ENCODE measurements at regions not wholly inside any gene's neighbourhood (a gene's known extent, or its start where the extent isn't known, plus 50 kb on each side); places are given as distances from the start of the nearest gene placed in this dataset.

DNA sequence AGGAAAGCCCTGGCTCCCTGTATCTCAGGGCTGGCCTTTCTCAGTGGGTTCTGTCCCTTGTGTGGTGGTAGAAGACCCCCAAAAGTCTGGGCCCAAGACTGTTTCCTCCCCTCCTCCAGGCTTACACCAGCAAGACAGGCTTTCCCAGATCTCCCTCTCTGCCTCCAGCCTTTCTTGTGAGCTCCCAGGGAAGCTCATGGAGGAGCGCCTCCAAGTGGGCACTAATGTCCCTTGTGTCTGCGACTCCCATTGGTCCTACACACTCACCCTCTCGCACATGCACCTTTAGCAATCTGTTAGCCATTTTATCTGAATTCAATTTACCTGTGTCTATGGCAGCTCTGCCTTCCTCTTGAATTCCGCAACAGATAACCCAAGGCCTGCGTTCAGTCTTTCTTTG is 251.1 kb upstream of the CAND1 start:
- Histone ChIP-seq H3K4me3 (ENCODE audit: low read depth in 1 of 5, low read length in 5 of 5) (no peak overlapping the region), H3K4me1 (ENCODE audit: control insufficient read depth in 5 of 5, insufficient read depth in 5 of 5, low read length in 5 of 5) (no peaks in the 10 kb centered on the region), H3K9ac (ENCODE audit: low read length in 5 of 5) (no peak overlapping the region), H3K36me3 (ENCODE audit: control insufficient read depth in 5 of 5, insufficient read depth in 5 of 5, low read length in 5 of 5) (no peaks in the 10 kb centered on the region), H3K9me3 (ENCODE audit: control insufficient read depth in 5 of 5, low read length in 5 of 5) (no peaks in the 10 kb centered on the region), H3K27ac (ENCODE audit: low read depth, low read length) (no peak overlapping the region), H3K27me3 (ENCODE audit: control insufficient read depth in 5 of 5, insufficient read depth in 4 of 5, low read length in 5 of 5) (no peaks in the 10 kb centered on the region)

DNA sequence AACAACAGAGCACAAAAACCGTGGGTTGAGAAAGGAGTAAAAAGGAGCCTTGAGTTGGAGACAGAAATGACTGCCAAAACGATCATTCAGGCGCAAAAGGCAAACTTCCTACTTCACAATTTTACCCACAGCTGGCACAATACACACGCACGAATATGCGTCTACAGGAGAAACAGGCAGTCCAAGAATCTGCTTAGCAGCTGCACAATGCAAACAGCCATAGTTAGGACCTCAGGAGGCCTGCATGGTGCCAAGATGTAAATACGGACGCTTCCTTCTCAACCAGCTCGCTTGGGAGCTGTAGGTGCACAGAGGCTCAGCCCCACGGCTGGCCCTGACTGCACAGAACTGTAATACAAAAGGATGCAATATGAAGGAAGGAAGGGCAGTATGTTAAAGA is 250.1 kb upstream of the CAND1 start:
- Histone ChIP-seq H3K4me1 (ENCODE audit: control insufficient read depth in 5 of 5, insufficient read depth in 5 of 5, low read length in 5 of 5) (no peaks in the 10 kb centered on the region), H3K36me3 (ENCODE audit: control insufficient read depth in 5 of 5, insufficient read depth in 5 of 5, low read length in 5 of 5) (no peaks in the 10 kb centered on the region), H3K4me3 (ENCODE audit: low read depth in 1 of 5, low read length in 5 of 5) (no peak overlapping the region), H3K9me3 (ENCODE audit: control insufficient read depth in 5 of 5, low read length in 5 of 5) (no peaks in the 10 kb centered on the region), H3K9ac (ENCODE audit: low read length in 5 of 5) (no peak overlapping the region), H3K27me3 (ENCODE audit: control insufficient read depth in 5 of 5, insufficient read depth in 4 of 5, low read length in 5 of 5) (no peaks in the 10 kb centered on the region), H3K27ac (ENCODE audit: low read depth, low read length) (no peak overlapping the region)

GRCh38 chr12:67025543-67026114 is 243.5 kb upstream of the CAND1 start:
- Histone ChIP-seq H3K27me3 (ENCODE audit: control insufficient read depth in 5 of 5, insufficient read depth in 4 of 5, low read length in 5 of 5) (peaks cover 0 to 7% (median 0%) of the 10 kb centered on the region in 5 donors), H3K9ac (ENCODE audit: low read length in 5 of 5) (no peak overlapping the region), H3K9me3 (ENCODE audit: control insufficient read depth in 5 of 5, low read length in 5 of 5) (no peaks in the 10 kb centered on the region), H3K4me1 (ENCODE audit: control insufficient read depth in 5 of 5, insufficient read depth in 5 of 5, low read length in 5 of 5) (no peaks in the 10 kb centered on the region), H3K36me3 (ENCODE audit: control insufficient read depth in 5 of 5, insufficient read depth in 5 of 5, low read length in 5 of 5) (no peaks in the 10 kb centered on the region), H3K4me3 (ENCODE audit: low read depth in 1 of 5, low read length in 5 of 5) (no peak overlapping the region), H3K27ac (ENCODE audit: low read depth, low read length) (no peak overlapping the region)

DNA sequence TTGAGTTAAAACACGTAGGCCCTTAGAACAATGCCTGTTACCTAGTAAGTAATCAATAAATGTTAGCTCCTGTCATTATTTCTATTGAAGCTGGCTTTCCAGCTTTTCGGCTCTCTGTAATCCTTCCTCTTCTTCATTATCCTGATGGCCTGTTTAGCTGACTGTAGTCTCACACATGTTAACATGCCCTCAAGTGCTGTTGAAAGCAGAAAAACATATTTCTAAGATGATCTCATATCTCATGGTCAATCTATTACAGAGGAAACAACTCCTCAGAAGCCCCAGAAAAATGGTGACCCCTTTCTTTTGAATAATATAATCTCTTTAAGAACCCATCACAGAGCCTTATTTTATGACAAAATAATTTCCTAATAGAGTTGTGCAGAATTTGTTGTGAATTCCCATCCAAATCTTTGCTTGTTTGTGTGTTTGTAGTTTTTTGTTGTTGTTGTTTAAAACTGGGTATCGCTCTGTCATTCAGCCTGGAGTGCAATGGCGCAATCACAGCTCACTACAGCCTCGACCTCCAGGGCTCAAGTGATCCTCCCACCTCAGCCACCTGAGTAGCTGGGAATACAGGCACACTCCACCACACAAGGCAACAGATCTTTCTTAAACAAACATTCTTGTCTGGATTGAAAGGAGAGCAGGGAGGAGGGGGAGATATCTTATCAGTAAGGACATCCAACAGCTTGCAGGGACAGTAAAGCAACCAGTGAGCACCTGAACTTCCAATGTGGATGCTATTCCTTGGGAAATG is 242.5 kb upstream of the CAND1 start:
- Histone ChIP-seq H3K4me3 (ENCODE audit: low read depth in 1 of 5, low read length in 5 of 5) (no peak overlapping the region), H3K27ac (ENCODE audit: low read depth, low read length) (no peak overlapping the region), H3K9ac (ENCODE audit: low read length in 5 of 5) (no peak overlapping the region), H3K36me3 (ENCODE audit: control insufficient read depth in 5 of 5, insufficient read depth in 5 of 5, low read length in 5 of 5) (no peaks in the 10 kb centered on the region), H3K27me3 (ENCODE audit: control insufficient read depth in 5 of 5, insufficient read depth in 4 of 5, low read length in 5 of 5) (peaks cover 0 to 7% (median 0%) of the 10 kb centered on the region in 5 donors), H3K9me3 (ENCODE audit: control insufficient read depth in 5 of 5, low read length in 5 of 5) (no peaks in the 10 kb centered on the region), H3K4me1 (ENCODE audit: control insufficient read depth in 5 of 5, insufficient read depth in 5 of 5, low read length in 5 of 5) (no peaks in the 10 kb centered on the region)

GRCh38 chr12:67028529-67028928 is 240.6 kb upstream of the CAND1 start:
- H3K27me3 ChIP-seq (ENCODE audit: control insufficient read depth in 5 of 5, insufficient read depth in 4 of 5, low read length in 5 of 5) = peaks cover 0 to 7% (median 0%) of the 10 kb centered on the region in 5 donors
- H3K27ac ChIP-seq (ENCODE audit: low read depth, low read length) = no peak overlapping the region
- H3K36me3 ChIP-seq (ENCODE audit: control insufficient read depth in 5 of 5, insufficient read depth in 5 of 5, low read length in 5 of 5) = no peaks in the 10 kb centered on the region
- no peaks in the 10 kb centered on the region for H3K9me3 ChIP-seq (ENCODE audit: control insufficient read depth in 5 of 5, low read length in 5 of 5)
- no peaks in the 10 kb centered on the region for H3K4me1 ChIP-seq (ENCODE audit: control insufficient read depth in 5 of 5, insufficient read depth in 5 of 5, low read length in 5 of 5)
- no peak overlapping the region for H3K4me3 ChIP-seq (ENCODE audit: low read depth in 1 of 5, low read length in 5 of 5)
- no peak overlapping the region for H3K9ac ChIP-seq (ENCODE audit: low read length in 5 of 5)

DNA sequence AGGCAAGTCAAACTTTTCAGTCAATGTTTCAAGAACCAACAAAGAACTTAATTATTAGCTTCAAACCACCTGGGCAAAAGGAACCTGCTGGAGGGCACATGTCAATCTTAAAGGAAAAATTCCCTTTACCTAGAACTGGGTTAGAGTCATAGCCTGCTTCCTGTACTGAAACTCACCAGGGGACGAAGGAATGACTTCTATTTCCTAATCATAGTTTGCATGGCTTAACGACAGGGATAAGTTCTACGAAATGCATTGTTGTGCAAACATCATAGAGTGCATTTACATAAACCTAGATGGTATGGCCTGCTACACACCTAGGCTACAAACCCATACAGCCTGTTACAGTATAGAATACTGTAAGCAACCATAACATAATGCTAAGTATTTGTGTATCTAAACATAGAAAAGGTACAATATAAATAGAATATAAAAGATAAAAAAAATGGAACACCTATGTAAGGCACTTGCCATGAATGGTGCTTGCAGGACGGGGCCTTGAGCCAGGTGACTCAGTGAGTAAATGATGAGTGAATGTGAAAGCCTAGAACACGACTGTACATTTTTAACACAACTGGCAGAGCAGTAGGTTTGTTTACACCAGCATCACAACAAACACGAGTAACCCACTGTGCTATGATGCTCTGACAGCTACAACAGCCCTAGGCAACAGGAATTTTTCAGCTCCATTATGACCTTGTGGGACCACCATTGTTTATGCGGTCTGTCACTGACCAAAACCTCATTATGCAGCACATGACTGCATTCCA is 234.9 kb upstream of the CAND1 start:
- Histone ChIP-seq H3K4me1 (ENCODE audit: control insufficient read depth in 5 of 5, insufficient read depth in 5 of 5, low read length in 5 of 5) (no peaks in the 10 kb centered on the region), H3K9ac (ENCODE audit: low read length in 5 of 5) (no peak overlapping the region), H3K4me3 (ENCODE audit: low read depth in 1 of 5, low read length in 5 of 5) (no peak overlapping the region)

DNA sequence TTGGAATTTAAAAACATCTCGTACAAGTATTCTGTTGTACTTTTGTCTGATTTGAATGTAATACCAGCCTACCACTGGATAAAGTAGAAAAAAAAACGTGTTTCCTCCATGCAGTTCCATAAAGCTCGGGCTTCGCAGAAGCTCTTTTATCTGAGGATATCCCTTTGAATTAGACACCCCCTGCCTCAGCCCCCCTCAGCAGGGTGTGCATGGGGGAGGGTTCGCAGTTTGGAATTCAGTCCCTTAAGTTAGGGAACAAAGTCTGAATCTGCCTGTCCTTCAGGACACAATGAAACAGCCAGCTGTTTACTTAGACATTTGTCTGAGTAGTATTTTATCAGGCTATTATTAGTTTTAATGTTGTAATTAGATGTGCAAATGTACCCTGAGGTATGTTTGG is 234.0 kb upstream of the CAND1 start:
- Histone ChIP-seq H3K4me1 (ENCODE audit: control insufficient read depth in 5 of 5, insufficient read depth in 5 of 5, low read length in 5 of 5) (no peaks in the 10 kb centered on the region), H3K27me3 (ENCODE audit: control insufficient read depth in 5 of 5, insufficient read depth in 4 of 5, low read length in 5 of 5) (no peaks in the 10 kb centered on the region), H3K9me3 (ENCODE audit: control insufficient read depth in 5 of 5, low read length in 5 of 5) (no peaks in the 10 kb centered on the region), H3K36me3 (ENCODE audit: control insufficient read depth in 5 of 5, insufficient read depth in 5 of 5, low read length in 5 of 5) (no peaks in the 10 kb centered on the region), H3K9ac (ENCODE audit: low read length in 5 of 5) (no peak overlapping the region), H3K4me3 (ENCODE audit: low read depth in 1 of 5, low read length in 5 of 5) (no peak overlapping the region), H3K27ac (ENCODE audit: low read depth, low read length) (no peak overlapping the region)

More for the DNA sequence above, 234.9 kb upstream of the CAND1 start:
- Histone ChIP-seq H3K27me3 (ENCODE audit: control insufficient read depth in 5 of 5, insufficient read depth in 4 of 5, low read length in 5 of 5) (no peaks in the 10 kb centered on the region), H3K27ac (ENCODE audit: low read depth, low read length) (no peak overlapping the region), H3K9me3 (ENCODE audit: control insufficient read depth in 5 of 5, low read length in 5 of 5) (no peaks in the 10 kb centered on the region), H3K36me3 (ENCODE audit: control insufficient read depth in 5 of 5, insufficient read depth in 5 of 5, low read length in 5 of 5) (no peaks in the 10 kb centered on the region)

DNA sequence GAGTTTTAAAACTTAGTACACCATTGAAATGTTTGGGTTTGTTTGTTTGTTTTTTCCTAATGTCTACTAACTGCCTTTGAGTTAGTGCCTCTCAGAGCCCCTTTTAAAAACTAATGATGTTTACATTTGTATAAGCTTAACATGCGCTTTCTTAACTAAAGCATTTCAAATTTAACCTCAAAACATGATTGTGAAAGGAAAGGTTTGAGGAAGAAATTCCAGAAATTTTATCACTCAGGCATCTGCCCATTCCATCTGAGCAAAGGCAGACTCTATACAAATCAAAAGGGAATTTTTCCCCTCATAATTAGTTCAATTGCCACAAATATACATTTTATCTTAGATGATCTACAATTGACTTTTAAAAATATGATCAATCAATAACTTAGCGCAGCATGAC is 230.7 kb upstream of the CAND1 start:
- H3K9ac ChIP-seq (ENCODE audit: low read length in 5 of 5) = no peak overlapping the region
- no peak overlapping the region for H3K4me3 ChIP-seq (ENCODE audit: low read depth in 1 of 5, low read length in 5 of 5)
- H3K36me3 ChIP-seq (ENCODE audit: control insufficient read depth in 5 of 5, insufficient read depth in 5 of 5, low read length in 5 of 5) = no peaks in the 10 kb centered on the region
- no peak overlapping the region for H3K27ac ChIP-seq (ENCODE audit: low read depth, low read length)
- no peaks in the 10 kb centered on the region for H3K4me1 ChIP-seq (ENCODE audit: control insufficient read depth in 5 of 5, insufficient read depth in 5 of 5, low read length in 5 of 5)
- H3K27me3 ChIP-seq (ENCODE audit: control insufficient read depth in 5 of 5, insufficient read depth in 4 of 5, low read length in 5 of 5) = no peaks in the 10 kb centered on the region
- no peaks in the 10 kb centered on the region for H3K9me3 ChIP-seq (ENCODE audit: control insufficient read depth in 5 of 5, low read length in 5 of 5)

DNA sequence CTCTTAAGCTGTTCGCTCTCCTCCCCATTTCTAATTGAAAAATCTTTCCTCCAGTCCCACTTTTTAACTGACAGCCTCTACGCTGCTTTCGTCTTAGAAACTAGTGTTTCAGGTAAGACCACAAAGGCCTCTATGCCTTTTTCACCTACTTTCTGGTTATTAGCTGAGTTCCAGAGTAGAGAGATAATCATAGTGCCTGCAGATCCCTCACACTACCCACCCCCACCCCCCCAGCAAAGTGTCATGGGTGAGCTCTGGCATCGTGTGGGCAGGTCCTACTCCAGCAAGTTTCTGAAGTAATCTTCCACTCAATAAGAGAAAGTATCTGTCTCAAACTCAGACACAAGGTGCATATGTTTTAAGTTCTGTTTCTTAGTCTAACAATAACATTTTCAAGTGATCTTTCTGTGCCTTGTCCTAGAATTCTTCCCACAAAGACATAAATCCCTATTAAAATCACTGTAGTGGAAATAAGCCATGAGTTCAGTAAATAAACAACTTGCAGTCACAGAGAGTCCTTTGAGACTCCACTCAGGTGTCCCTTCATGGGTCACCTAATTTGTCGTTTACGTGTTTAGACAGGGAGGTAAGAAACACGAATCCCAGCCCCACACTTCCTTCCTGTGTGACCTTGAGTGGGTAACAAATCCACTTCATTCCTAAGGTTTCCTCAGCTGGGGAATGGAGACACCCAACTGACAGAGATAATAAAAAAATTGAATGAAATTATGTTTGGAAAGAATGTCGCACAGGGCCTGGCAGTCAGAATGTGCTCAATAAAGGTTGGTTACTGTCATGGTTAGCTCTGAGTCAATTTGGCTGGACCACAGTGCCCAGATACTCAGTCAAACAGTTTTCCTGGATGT is 228.9 kb upstream of the CAND1 start:
- Histone ChIP-seq H3K27me3 (ENCODE audit: control insufficient read depth in 5 of 5, insufficient read depth in 4 of 5, low read length in 5 of 5) (no peaks in the 10 kb centered on the region), H3K4me3 (ENCODE audit: low read depth in 1 of 5, low read length in 5 of 5) (no peak overlapping the region), H3K36me3 (ENCODE audit: control insufficient read depth in 5 of 5, insufficient read depth in 5 of 5, low read length in 5 of 5) (no peaks in the 10 kb centered on the region), H3K9ac (ENCODE audit: low read length in 5 of 5) (no peak overlapping the region), H3K4me1 (ENCODE audit: control insufficient read depth in 5 of 5, insufficient read depth in 5 of 5, low read length in 5 of 5) (no peaks in the 10 kb centered on the region), H3K27ac (ENCODE audit: low read depth, low read length) (no peak overlapping the region), H3K9me3 (ENCODE audit: control insufficient read depth in 5 of 5, low read length in 5 of 5) (no peaks in the 10 kb centered on the region)

- no peaks in the 10 kb centered on the region for H3K36me3 ChIP-seq (ENCODE audit: control insufficient read depth in 5 of 5, insufficient read depth in 5 of 5, low read length in 5 of 5)
- no peak overlapping the region for H3K27ac ChIP-seq (ENCODE audit: low read depth, low read length)
Observed at GRCh38 chr12:67040861-67041137, 228.4 kb upstream of the CAND1 start.

More at GRCh38 chr12:67040861-67041137, 228.4 kb upstream of the CAND1 start:
- no peak overlapping the region for H3K9ac ChIP-seq (ENCODE audit: low read length in 5 of 5)
- no peaks in the 10 kb centered on the region for H3K4me1 ChIP-seq (ENCODE audit: control insufficient read depth in 5 of 5, insufficient read depth in 5 of 5, low read length in 5 of 5)
- no peaks in the 10 kb centered on the region for H3K9me3 ChIP-seq (ENCODE audit: control insufficient read depth in 5 of 5, low read length in 5 of 5)
- H3K4me3 ChIP-seq (ENCODE audit: low read depth in 1 of 5, low read length in 5 of 5) = no peak overlapping the region
- no peaks in the 10 kb centered on the region for H3K27me3 ChIP-seq (ENCODE audit: control insufficient read depth in 5 of 5, insufficient read depth in 4 of 5, low read length in 5 of 5)

All from subcutaneous abdominal adipose tissue (tissue), 5 donors.